ENCODE measurements at regions not wholly inside any gene's neighbourhood (a gene's known extent, or its start where the extent isn't known, plus 50 kb on each side); places are given as distances from the start of the nearest gene placed in this dataset.

GRCh38 chrX:111006116-111006515 lies 89.9 kb upstream of the PAK3 start:
- TF ChIP-seq POLR2AphosphoS5 (IDR thresholded peaks at IDR 0.05), result no peak
- no peak for TF ChIP-seq CTCF (IDR thresholded peaks at IDR 0.05)
